NCI-H1930 (cell line): ENCODE measurements at regions not wholly inside any gene's neighbourhood (a gene's known extent, or its start where the extent isn't known, plus 50 kb on each side); places are given as distances from the start of the nearest gene placed in this dataset.
"Not testable (repeated sequence)": the region's sequence is repeated elsewhere in the genome, so short reads cannot be mapped to it uniquely, and the experiment has no call there.

Experiments used
- DNase-seq, 2 experiments: peaks; one replicate each; lab custom pipeline; 2025; lab: John Stamatoyannopoulos, UW

GRCh38 chrX:4547213-4547836, 833.9 kb upstream of the PRKX start:
- DNase-seq, result peak; percentile 55 to 56

- not testable (repeated sequence) for DNase-seq
These were observed 832.7 kb upstream of the PRKX start for GRCh38 chrX:4546178-4546577.

GRCh38 chrX:4528247-4528646, 814.8 kb upstream of the PRKX start:
- no peak for DNase-seq

- no peak for DNase-seq
These were observed 772.5 kb upstream of the PRKX start for GRCh38 chrX:4485912-4486311.

GRCh38 chrX:4484266-4484665, 770.8 kb upstream of the PRKX start:
- DNase-seq, result no peak

- no peak for DNase-seq
These were observed 738.1 kb upstream of the PRKX start for GRCh38 chrX:4451591-4451990.

- DNase-seq, result no peak
These were observed 736.7 kb upstream of the PRKX start for GRCh38 chrX:4450177-4450576.

- no peak for DNase-seq
These were observed 722.5 kb upstream of the PRKX start for GRCh38 chrX:4435905-4436304.

- DNase-seq, result no peak
These were observed 684.0 kb upstream of the PRKX start for GRCh38 chrX:4397471-4397870.

- DNase-seq, result no peak
These were observed 668.8 kb upstream of the PRKX start for GRCh38 chrX:4382273-4382672.

- no peak for DNase-seq
These were observed 667.3 kb upstream of the PRKX start for GRCh38 chrX:4380710-4381109.

- DNase-seq, result no peak
These were observed 665.6 kb upstream of the PRKX start for GRCh38 chrX:4379071-4379470.

- DNase-seq, result no peak
These were observed 660.3 kb upstream of the PRKX start for GRCh38 chrX:4373791-4374190.

- DNase-seq, result no peak
These were observed 645.1 kb upstream of the PRKX start for GRCh38 chrX:4358577-4358976.

GRCh38 chrX:4322916-4323315, 609.5 kb upstream of the PRKX start:
- DNase-seq, result no peak

- no peak for DNase-seq
These were observed 607.0 kb upstream of the PRKX start for GRCh38 chrX:4320436-4320947.

GRCh38 chrX:4315891-4316290, 602.4 kb upstream of the PRKX start:
- no peak for DNase-seq

- no peak for DNase-seq
These were observed 601.1 kb upstream of the PRKX start for GRCh38 chrX:4314586-4314985.

GRCh38 chrX:4277122-4277521, 563.7 kb upstream of the PRKX start:
- DNase-seq, result no peak

GRCh38 chrX:4268676-4269075, 555.2 kb upstream of the PRKX start:
- no peak for DNase-seq

- DNase-seq, result no peak
These were observed 551.6 kb upstream of the PRKX start for GRCh38 chrX:4265036-4265435.

- DNase-seq, result no peak
These were observed 549.8 kb upstream of the PRKX start for GRCh38 chrX:4263030-4263803.

- no peak for DNase-seq
These were observed 539.6 kb upstream of the PRKX start for GRCh38 chrX:4253092-4253491.

GRCh38 chrX:4249401-4249800, 536.0 kb upstream of the PRKX start:
- no peak for DNase-seq
